WTC11 (cell line): ENCODE measurements at regions not wholly inside any gene's neighbourhood (a gene's known extent, or its start where the extent isn't known, plus 50 kb on each side); places are given as distances from the start of the nearest gene placed in this dataset.

Experiments used
- AFF4 ChIP-seq: sonication (generic); formaldehyde crosslinking; IDR thresholded peaks from 2 replicates; pipeline ENCODE4 v1.8.1; 2023; ENCODE audit warnings: mild to moderate bottlenecking, missing genetic modification reagents, borderline replicate concordance
- ATF3 ChIP-seq: sonication (generic); formaldehyde crosslinking; conservative IDR thresholded peaks from 2 replicates; pipeline ENCODE4 v1.8.1; 2022; ENCODE audit warnings: mild to moderate bottlenecking, missing genetic modification reagents
- ATF6 ChIP-seq: sonication (generic); formaldehyde crosslinking; IDR thresholded peaks from 2 replicates; pipeline ENCODE4 v1.8.1; 2023; ENCODE audit warnings: mild to moderate bottlenecking, missing genetic modification reagents
- CTCF ChIP-seq: fragments of 200-600 bp; IDR thresholded peaks from 2 replicates; pipeline ENCODE4 v1.8.0; 2022; ENCODE audit warnings: antibody characterized with exemption
- ESRRA ChIP-seq: sonication (generic); formaldehyde crosslinking; IDR thresholded peaks from 2 replicates; pipeline ENCODE4 v1.8.1; 2022; ENCODE audit warnings: mild to moderate bottlenecking, missing genetic modification reagents, borderline replicate concordance
- FOXP4 ChIP-seq: sonication (generic); formaldehyde crosslinking; IDR thresholded peaks from 2 replicates; pipeline ENCODE4 v1.8.0; 2022; ENCODE audit warnings: mild to moderate bottlenecking, missing genetic modification reagents
- MAX ChIP-seq: sonication (generic); formaldehyde crosslinking; IDR thresholded peaks from 2 replicates; pipeline ENCODE4 v1.8.0; 2022; ENCODE audit warnings: mild to moderate bottlenecking, missing genetic modification reagents
- TEAD4 ChIP-seq: sonication (generic); formaldehyde crosslinking; IDR thresholded peaks from 2 replicates; pipeline ENCODE4 v1.8.0; 2022; ENCODE audit warnings: mild to moderate bottlenecking, missing genetic modification reagents
- USF2 ChIP-seq: sonication (generic); formaldehyde crosslinking; IDR thresholded peaks from 2 replicates; pipeline ENCODE4 v1.8.1; 2023; ENCODE audit warnings: mild to moderate bottlenecking, missing genetic modification reagents, moderate library complexity
- ZNF425 ChIP-seq: fragments of 250-450 bp; sonication (Bioruptor Pico); conservative IDR thresholded peaks from 2 replicates; pipeline ENCODE4 v1.9.0; 2021; ENCODE audit warnings: mild to moderate bottlenecking

- TF ChIP-seq CTCF (no peak), TEAD4 (CRISPR knock-in tag) (no peak), ZNF425 (CRISPR knock-in tag) (no peak), ATF3 (CRISPR knock-in tag) (no peak), AFF4 (CRISPR knock-in tag) (no peak), MAX (CRISPR knock-in tag) (no peak), USF2 (CRISPR knock-in tag) (no peak), ESRRA (no peak), FOXP4 (CRISPR knock-in tag) (no peak), ATF6 (CRISPR knock-in tag) (no peak)
Observed at GRCh38 chr18:60130284-60130683, 230.5 kb downstream of the PMAIP1 start.
